HepG2 (cell line): ENCODE measurements at regions not wholly inside any gene's neighbourhood (a gene's known extent, or its start where the extent isn't known, plus 50 kb on each side); places are given as distances from the start of the nearest gene placed in this dataset.

Source experiments
- ATAC-seq: fragments of 200-7000 bp; cut with Tn5 transposase; 3 replicates; pipeline ENCODE4 v1.9.1; 2020; ENCODE audit warnings: mild to moderate bottlenecking, moderate library complexity
- BruUV-seq: library from RNA; stranded (reverse); fragments of 400-500 nt; replicated peaks from 2 replicates; lab custom pipeline; 2021; lab: Mats Ljungman, UMichigan
- CTCF ChIA-PET: fragments of 300-600 bp; formaldehyde crosslinking; extraction: SDS; loops from one replicate; lab custom pipeline; 2021; ENCODE audit warnings: low total read pairs, inconsistent platforms, low intra/inter-chr PET ratio; lab: Yijun Ruan, JAX
- POLR2A ChIA-PET: fragments of 350-600 bp; sonication (Branson Sonifier 250); formaldehyde crosslinking; loops from one replicate; lab custom pipeline; 2020; ENCODE audit warnings: antibody characterized with exemption, inconsistent platforms; lab: Yijun Ruan, JAX
- DNase-seq: peaks from one replicate; pipeline ENCODE4 v3.0.0-alpha.2; 2015; ENCODE audit warnings: low spot score
- FAIRE-seq: peaks from 3 replicates; lab custom pipeline; 2011; peaks lifted over from hg19 to GRCh38; lab: Jason Lieb, UNC
- H2AFZ ChIP-seq: one replicate; pipeline ENCODE4 v1.6.1; 2011; ENCODE audit warnings: low read length, inconsistent platforms
- H3K27ac ChIP-seq: fragments of 300-600 bp; 3 replicates; pipeline ENCODE4 v1.8.0; 2011; ENCODE audit warnings: mixed run types, mild to moderate bottlenecking, mixed read lengths, low read length, inconsistent platforms; ENCODE audit not compliant: insufficient read depth; ENCODE audit errors: extremely low read length
- H3K27me3 ChIP-seq, 2 experiments: fragments of 200-600 bp in 1 of 2; 2 replicates in 1 of 2; 3 replicates in 1 of 2; pipeline versions ENCODE4 v1.6.0 to v1.8.0; 2011; ENCODE audit warnings: low read length in 2 of 2, mild to moderate bottlenecking in 2 of 2, moderate library complexity in 2 of 2, inconsistent platforms in 1 of 2; ENCODE audit not compliant: insufficient read depth in 2 of 2, control insufficient read depth in 1 of 2
- H3K36me3 ChIP-seq, 2 experiments: fragments of 200-600 bp in 1 of 2; replicated peaks in 1 of 2; 2 replicates in 1 of 2; 3 replicates in 1 of 2; pipeline versions ENCODE4 v1.5.1 to v1.8.0; 2011; ENCODE audit warnings: low read length in 2 of 2, inconsistent platforms in 1 of 2; ENCODE audit not compliant: insufficient read depth in 2 of 2, control insufficient read depth in 1 of 2
- H3K4me1 ChIP-seq: 2 replicates; pipeline ENCODE4 v1.5.1; 2012; ENCODE audit warnings: low read length, inconsistent platforms; ENCODE audit not compliant: insufficient read depth
- H3K4me2 ChIP-seq: 2 replicates; pipeline ENCODE4 v1.6.0; 2011; ENCODE audit warnings: low read depth, low read length, inconsistent platforms
- H3K4me3 ChIP-seq, 3 experiments: fragments of 200-600 bp in 1 of 3; sonication (generic), shearing (Covaris generic) in 1 of 3; replicated peaks in 1 of 3; 2 replicates each; pipeline ENCODE4 v1.5.1; 2011 to 2016; ENCODE audit warnings: low read length in 3 of 3, inconsistent platforms in 2 of 3, low read depth in 2 of 3, mild to moderate bottlenecking in 2 of 3, control low read depth in 1 of 3, mixed read lengths in 1 of 3; ENCODE audit not compliant: insufficient read depth in 1 of 3
- H3K79me2 ChIP-seq: one replicate; pipeline ENCODE4 v1.6.1; 2011; ENCODE audit warnings: low read length, inconsistent platforms; ENCODE audit not compliant: insufficient read depth
- H3K9ac ChIP-seq: 2 replicates; pipeline ENCODE4 v1.6.0; 2011; ENCODE audit warnings: mild to moderate bottlenecking, low read depth, low read length, inconsistent platforms; ENCODE audit not compliant: insufficient read depth
- H3K9me3 ChIP-seq: 2 replicates; pipeline ENCODE4 v1.5.1; 2012; ENCODE audit warnings: mild to moderate bottlenecking, low read length
- H4K20me1 ChIP-seq: 2 replicates; pipeline ENCODE4 v1.6.0; 2011; ENCODE audit warnings: inconsistent platforms, mild to moderate bottlenecking, low read length, moderate library complexity; ENCODE audit not compliant: insufficient read depth
- BRD4 ChIP-seq: sonication (generic); formaldehyde crosslinking; IDR thresholded peaks from 2 replicates; pipeline ENCODE4 v1.4.0; 2020; ENCODE audit warnings: missing genetic modification reagents
- CREM ChIP-seq, 2 experiments: sonication (generic) in 1 of 2; formaldehyde crosslinking in 1 of 2; IDR thresholded peaks; 2 replicates each; pipeline versions ENCODE4 v1.4.0 to v1.6.1; 2016 to 2020; ENCODE audit warnings: antibody characterized with exemption in 1 of 2, mild to moderate bottlenecking in 1 of 2, missing genetic modification reagents in 1 of 2
- ELF3 ChIP-seq: IDR thresholded peaks from 2 replicates; pipeline ENCODE4 v1.6.1; 2016; ENCODE audit warnings: missing genetic modification reagents, missing compliant biosample characterization
- HES4 ChIP-seq: sonication (generic); formaldehyde crosslinking; IDR thresholded peaks from 2 replicates; pipeline ENCODE4 v1.9.0; 2021; ENCODE audit warnings: mild to moderate bottlenecking, missing genetic modification reagents, borderline replicate concordance
- ISX ChIP-seq: sonication (generic); formaldehyde crosslinking; conservative IDR thresholded peaks from 2 replicates; pipeline ENCODE4 v1.5.0; 2020; ENCODE audit warnings: missing genetic modification reagents
- JUND ChIP-seq: sonication (generic); formaldehyde crosslinking; IDR thresholded peaks from 2 replicates; pipeline ENCODE4 v1.8.0; 2022; ENCODE audit warnings: mild to moderate bottlenecking, missing genetic modification reagents
- MAF1 ChIP-seq: sonication (generic); formaldehyde crosslinking; IDR thresholded peaks from 2 replicates; pipeline ENCODE4 v1.5.0; 2020; ENCODE audit warnings: missing genetic modification reagents, borderline replicate concordance
- NR2F2 ChIP-seq: IDR thresholded peaks from 2 replicates; pipeline ENCODE4 v1.6.1; 2012; ENCODE audit warnings: low read depth, inconsistent platforms, borderline replicate concordance
- RBAK ChIP-seq: sonication (generic); formaldehyde crosslinking; IDR thresholded peaks from 2 replicates; pipeline ENCODE4 v1.5.1; 2020; ENCODE audit warnings: mild to moderate bottlenecking, missing genetic modification reagents
- SMC3 ChIP-seq: IDR thresholded peaks from 2 replicates; pipeline ENCODE4 v1.6.1; 2011; ENCODE audit warnings: low read length, improper control_type of control experiment
- TRIM24 ChIP-seq: sonication (generic); formaldehyde crosslinking; IDR thresholded peaks from 2 replicates; pipeline ENCODE4 v1.8.0; 2022; ENCODE audit warnings: mild to moderate bottlenecking, missing genetic modification reagents
- ZFP36L2 ChIP-seq: sonication (generic); formaldehyde crosslinking; IDR thresholded peaks from 2 replicates; pipeline ENCODE4 v1.4.0; 2020; ENCODE audit warnings: missing genetic modification reagents
- ZNF121 ChIP-seq: sonication (generic); formaldehyde crosslinking; IDR thresholded peaks from 2 replicates; pipeline ENCODE4 v1.5.0; 2020; ENCODE audit warnings: mild to moderate bottlenecking, missing genetic modification reagents
- ZNF674 ChIP-seq: sonication (generic); formaldehyde crosslinking; IDR thresholded peaks from 2 replicates; pipeline ENCODE4 v1.5.0; 2020; ENCODE audit warnings: low read depth, mild to moderate bottlenecking, missing genetic modification reagents
- ZNF749 ChIP-seq: sonication (generic); formaldehyde crosslinking; IDR thresholded peaks from 2 replicates; pipeline ENCODE4 v1.8.0; 2022; ENCODE audit warnings: mild to moderate bottlenecking, missing genetic modification reagents, moderate library complexity, borderline replicate concordance
- in situ Hi-C: cut with HindIII; loops from 2 replicates; pipeline ENCODE4 v1.10.0; 2017; ENCODE audit warnings: low pct_unique_long_range_greater_than_20kb; ENCODE audit not compliant: extremely low pct_ligation_motif_present
- intact Hi-C: fragments of 100-400 bp; cut with micrococcal nuclease; formaldehyde crosslinking; loops from one replicate; pipeline ENCODE4 v1.10.0; 2022; ENCODE audit not compliant: unreplicated experiment
- TF ChIP-seq, protein P1 (sequence below): sonication (generic); formaldehyde crosslinking; IDR thresholded peaks from 2 replicates; pipeline ENCODE4; 2020; ENCODE audit warnings: missing genetic modification reagents, mild to moderate bottlenecking, borderline replicate concordance
- TF ChIP-seq, protein P2 (sequence below): sonication (generic); formaldehyde crosslinking; IDR thresholded peaks from 2 replicates; pipeline ENCODE4 v1.9.0; 2021; ENCODE audit warnings: missing genetic modification reagents, mild to moderate bottlenecking, borderline replicate concordance
- TF ChIP-seq, protein P3 (sequence below): sonication (generic); formaldehyde crosslinking; IDR thresholded peaks from 2 replicates; pipeline ENCODE4 v1.8.0; 2022; ENCODE audit warnings: missing genetic modification reagents, mild to moderate bottlenecking, borderline replicate concordance
- TF ChIP-seq, protein P4 (sequence below): sonication (generic); formaldehyde crosslinking; IDR thresholded peaks from 2 replicates; pipeline ENCODE4 v1.5.0; 2020; ENCODE audit warnings: mild to moderate bottlenecking, missing genetic modification reagents, moderate library complexity

DNA sequence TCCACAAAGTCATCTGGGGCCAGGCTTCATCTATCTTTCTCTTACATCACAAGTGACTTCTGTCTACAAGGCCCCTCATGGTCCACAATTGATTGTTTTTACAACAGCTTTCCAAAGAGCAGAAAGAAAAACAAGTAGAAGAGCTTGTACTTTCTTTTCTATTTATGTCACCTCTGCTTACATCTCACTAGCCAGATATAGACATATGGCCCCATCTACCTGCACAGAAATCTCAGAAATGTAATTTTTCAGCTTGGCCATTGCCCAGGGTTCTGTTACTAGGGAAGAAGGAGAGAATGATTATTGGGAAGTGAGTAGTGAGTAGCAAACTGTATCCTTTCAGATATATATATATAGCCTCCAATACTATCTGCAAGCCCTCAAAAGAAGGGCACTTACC, 210.5 kb upstream of the PLEKHG7 start:
- ChIA-PET POLR2A (no interaction called here), CTCF (no interaction called here)
- DNase-seq (no peak), ATAC-seq (no peak)
- Histone ChIP-seq H3K9ac (no peak overlapping the region), H3K27ac (no peak overlapping the region), H3K4me2 (no peak overlapping the region), H3K4me1 (no peaks in the 10 kb centered on the region), H3K36me3 (no peaks in the 10 kb centered on the region), H3K79me2 (no peaks in the 10 kb centered on the region), H2AFZ (no peak overlapping the region), H4K20me1 (no peaks in the 10 kb centered on the region), H3K27me3 (no peaks in the 10 kb centered on the region), H3K4me3 (no peak overlapping the region), H3K9me3 (no peaks in the 10 kb centered on the region)
- in situ Hi-C loops, result no loop called here
- intact Hi-C loops, result no loop called here
- BruUV-seq, result no TSS peak
- no peak for TF ChIP-seq MAF1
- no peak for TF ChIP-seq ISX (CRISPR knock-in tag)
- TF ChIP-seq TRIM24 (CRISPR knock-in tag), result no peak
- TF ChIP-seq, protein P1, sequence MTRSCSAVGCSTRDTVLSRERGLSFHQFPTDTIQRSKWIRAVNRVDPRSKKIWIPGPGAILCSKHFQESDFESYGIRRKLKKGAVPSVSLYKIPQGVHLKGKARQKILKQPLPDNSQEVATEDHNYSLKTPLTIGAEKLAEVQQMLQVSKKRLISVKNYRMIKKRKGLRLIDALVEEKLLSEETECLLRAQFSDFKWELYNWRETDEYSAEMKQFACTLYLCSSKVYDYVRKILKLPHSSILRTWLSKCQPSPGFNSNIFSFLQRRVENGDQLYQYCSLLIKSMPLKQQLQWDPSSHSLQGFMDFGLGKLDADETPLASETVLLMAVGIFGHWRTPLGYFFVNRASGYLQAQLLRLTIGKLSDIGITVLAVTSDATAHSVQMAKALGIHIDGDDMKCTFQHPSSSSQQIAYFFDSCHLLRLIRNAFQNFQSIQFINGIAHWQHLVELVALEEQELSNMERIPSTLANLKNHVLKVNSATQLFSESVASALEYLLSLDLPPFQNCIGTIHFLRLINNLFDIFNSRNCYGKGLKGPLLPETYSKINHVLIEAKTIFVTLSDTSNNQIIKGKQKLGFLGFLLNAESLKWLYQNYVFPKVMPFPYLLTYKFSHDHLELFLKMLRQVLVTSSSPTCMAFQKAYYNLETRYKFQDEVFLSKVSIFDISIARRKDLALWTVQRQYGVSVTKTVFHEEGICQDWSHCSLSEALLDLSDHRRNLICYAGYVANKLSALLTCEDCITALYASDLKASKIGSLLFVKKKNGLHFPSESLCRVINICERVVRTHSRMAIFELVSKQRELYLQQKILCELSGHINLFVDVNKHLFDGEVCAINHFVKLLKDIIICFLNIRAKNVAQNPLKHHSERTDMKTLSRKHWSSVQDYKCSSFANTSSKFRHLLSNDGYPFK, result no peak
- TF ChIP-seq HES4, result no peak
- no peak for TF ChIP-seq ZFP36L2 (CRISPR knock-in tag)
- TF ChIP-seq CREM (IDR thresholded peaks at IDR 0.05), result no peak
- TF ChIP-seq CREM (CRISPR knock-in tag; IDR thresholded peaks at IDR 0.05), result no peak
- TF ChIP-seq ELF3 (CRISPR knock-in tag), result no peak
- TF ChIP-seq ZNF749 (CRISPR knock-in tag), result no peak
- TF ChIP-seq, protein P2, sequence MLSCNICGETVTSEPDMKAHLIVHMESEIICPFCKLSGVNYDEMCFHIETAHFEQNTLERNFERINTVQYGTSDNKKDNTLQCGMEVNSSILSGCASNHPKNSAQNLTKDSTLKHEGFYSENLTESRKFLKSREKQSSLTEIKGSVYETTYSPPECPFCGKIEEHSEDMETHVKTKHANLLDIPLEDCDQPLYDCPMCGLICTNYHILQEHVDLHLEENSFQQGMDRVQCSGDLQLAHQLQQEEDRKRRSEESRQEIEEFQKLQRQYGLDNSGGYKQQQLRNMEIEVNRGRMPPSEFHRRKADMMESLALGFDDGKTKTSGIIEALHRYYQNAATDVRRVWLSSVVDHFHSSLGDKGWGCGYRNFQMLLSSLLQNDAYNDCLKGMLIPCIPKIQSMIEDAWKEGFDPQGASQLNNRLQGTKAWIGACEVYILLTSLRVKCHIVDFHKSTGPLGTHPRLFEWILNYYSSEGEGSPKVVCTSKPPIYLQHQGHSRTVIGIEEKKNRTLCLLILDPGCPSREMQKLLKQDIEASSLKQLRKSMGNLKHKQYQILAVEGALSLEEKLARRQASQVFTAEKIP (CRISPR knock-in tag), result no peak
- no peak for TF ChIP-seq JUND
- TF ChIP-seq, protein P3, sequence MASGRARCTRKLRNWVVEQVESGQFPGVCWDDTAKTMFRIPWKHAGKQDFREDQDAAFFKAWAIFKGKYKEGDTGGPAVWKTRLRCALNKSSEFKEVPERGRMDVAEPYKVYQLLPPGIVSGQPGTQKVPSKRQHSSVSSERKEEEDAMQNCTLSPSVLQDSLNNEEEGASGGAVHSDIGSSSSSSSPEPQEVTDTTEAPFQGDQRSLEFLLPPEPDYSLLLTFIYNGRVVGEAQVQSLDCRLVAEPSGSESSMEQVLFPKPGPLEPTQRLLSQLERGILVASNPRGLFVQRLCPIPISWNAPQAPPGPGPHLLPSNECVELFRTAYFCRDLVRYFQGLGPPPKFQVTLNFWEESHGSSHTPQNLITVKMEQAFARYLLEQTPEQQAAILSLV (CRISPR knock-in tag), result no peak
- no peak for TF ChIP-seq RBAK
- TF ChIP-seq, protein P4, sequence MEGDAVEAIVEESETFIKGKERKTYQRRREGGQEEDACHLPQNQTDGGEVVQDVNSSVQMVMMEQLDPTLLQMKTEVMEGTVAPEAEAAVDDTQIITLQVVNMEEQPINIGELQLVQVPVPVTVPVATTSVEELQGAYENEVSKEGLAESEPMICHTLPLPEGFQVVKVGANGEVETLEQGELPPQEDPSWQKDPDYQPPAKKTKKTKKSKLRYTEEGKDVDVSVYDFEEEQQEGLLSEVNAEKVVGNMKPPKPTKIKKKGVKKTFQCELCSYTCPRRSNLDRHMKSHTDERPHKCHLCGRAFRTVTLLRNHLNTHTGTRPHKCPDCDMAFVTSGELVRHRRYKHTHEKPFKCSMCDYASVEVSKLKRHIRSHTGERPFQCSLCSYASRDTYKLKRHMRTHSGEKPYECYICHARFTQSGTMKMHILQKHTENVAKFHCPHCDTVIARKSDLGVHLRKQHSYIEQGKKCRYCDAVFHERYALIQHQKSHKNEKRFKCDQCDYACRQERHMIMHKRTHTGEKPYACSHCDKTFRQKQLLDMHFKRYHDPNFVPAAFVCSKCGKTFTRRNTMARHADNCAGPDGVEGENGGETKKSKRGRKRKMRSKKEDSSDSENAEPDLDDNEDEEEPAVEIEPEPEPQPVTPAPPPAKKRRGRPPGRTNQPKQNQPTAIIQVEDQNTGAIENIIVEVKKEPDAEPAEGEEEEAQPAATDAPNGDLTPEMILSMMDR, result no peak
- TF ChIP-seq BRD4 (CRISPR knock-in tag), result no peak
- no peak for TF ChIP-seq ZNF674 (CRISPR knock-in tag)
- no peak for TF ChIP-seq NR2F2
- TF ChIP-seq SMC3, result no peak
- TF ChIP-seq ZNF121 (CRISPR knock-in tag), result no peak
- TF ChIP-seq, all 625 proteins: peak for 0
- FAIRE-seq, result no peak
